GM18873 (cell line): ENCODE measurements at regions not wholly inside any gene's neighbourhood (a gene's known extent, or its start where the extent isn't known, plus 50 kb on each side); places are given as distances from the start of the nearest gene placed in this dataset.

Experiments used
- ATAC-seq: cut with Tn5 transposase; IDR thresholded peaks from one replicate; pipeline ENCODE4 v1.9.1; 2021; ENCODE audit warnings: mild to moderate bottlenecking, moderate library complexity, moderate number of reproducible peaks; ENCODE audit not compliant: unreplicated experiment, low FRiP score

DNA sequence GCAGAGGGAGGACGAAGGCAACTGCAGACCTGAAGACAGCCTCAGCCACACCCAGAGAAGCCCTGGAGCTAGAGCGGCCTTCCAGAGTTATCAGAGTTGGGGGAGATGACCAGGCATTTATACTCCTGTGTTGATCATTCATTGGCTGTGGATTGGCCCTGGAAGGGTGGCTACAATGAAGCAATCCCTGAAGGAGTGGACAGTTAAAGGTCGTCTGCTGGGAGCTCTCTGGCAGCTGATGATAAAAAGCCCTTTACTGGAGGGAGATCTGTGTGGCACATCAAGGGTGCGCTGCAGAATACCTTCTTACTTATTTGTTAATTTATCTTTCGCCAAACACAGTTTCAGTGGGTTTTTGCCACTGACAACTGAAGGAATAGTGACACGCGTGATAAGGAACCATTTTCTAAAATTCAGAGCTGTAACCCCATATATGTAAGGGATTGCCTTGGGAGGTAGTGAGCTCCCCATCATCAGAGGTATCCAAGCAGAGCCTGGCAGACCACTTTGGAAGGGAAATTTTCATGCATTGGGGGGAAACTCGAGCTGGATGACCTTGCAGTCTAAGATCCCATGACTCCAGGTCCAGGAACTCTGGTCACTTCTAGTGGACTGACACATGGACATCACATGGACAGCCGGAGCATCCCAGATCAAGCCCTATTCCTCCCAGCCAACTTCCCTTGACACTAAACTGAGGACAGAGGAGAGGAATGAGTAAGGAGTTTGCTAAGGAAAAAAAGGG, 126.4 kb upstream of the GADD45A start:
- no peak for ATAC-seq

GRCh38 chr1:67559222-67559700, 125.7 kb upstream of the GADD45A start:
- no peak for ATAC-seq

- ATAC-seq, result no peak
Observed at GRCh38 chr1:67560580-67561255, 124.3 kb upstream of the GADD45A start.

GRCh38 chr1:67561704-67562113, 123.3 kb upstream of the GADD45A start:
- ATAC-seq, result peak; percentile 82

DNA sequence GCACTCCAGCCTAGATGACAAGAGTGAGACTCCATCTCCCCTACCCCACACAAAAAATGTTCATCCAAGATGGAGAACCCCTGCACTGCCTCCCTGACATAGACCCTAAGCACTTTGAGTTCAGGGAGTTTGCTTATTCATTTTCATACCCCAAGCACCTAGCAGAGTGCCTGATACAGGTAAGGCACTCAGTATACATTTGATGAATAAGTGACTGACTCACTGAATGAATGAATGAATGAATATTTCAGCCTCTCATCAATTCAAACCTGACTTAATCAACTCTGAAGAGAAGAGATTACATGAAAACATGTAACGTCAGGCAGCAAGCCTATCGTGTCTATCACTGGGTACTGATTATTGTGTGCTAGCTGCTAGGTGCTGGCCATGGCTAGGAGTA, 121.3 kb upstream of the GADD45A start:
- no peak for ATAC-seq

DNA sequence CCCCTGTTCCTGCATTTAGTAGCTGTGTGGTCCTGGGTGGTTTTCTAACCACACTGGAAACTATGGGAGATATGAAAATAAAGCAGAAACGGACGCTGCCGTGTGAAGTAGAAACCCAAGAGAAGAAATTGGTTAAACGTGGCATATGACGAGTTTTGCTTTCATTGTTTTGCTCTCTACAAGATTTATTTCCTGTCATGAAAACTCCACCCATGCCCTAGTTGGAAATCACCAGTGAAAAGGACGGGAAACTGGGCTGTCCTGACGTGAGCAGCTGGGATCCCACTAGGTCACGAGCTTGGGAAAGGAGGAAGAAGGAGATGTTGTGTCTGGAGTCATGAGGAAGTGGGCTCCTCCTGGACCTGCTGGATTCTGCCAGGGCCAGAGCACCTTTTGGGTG, 120.8 kb upstream of the GADD45A start:
- ATAC-seq, result no peak

DNA sequence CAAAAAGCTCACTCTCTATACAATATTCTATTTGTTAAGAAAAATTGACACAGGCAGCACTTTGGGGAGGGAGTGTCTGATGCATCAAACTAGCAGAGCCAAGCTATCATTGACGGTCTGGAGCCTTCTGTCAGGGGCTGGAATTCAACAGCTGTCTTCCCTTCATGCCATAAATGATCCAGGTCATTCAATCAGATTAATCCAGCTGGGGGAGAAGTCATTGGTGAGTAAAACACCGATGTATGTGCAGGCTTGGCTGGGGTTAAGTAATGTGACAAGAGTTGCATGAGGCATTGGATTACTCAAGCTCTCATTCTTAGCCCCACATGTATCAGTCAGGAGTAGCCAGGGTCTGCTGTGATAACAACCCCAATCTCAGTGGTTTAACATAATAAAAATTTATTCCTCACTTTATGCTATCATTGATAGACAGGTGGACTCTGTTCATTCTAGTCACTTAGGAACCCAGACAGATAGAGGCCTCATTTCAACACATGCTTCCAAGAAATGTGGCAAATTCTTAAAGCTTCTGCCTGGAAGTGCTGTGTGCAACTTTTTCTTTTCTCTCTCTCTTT, 118.1 kb upstream of the GADD45A start:
- ATAC-seq, result no peak

GRCh38 chr1:67570486-67571143, 114.4 kb upstream of the GADD45A start:
- ATAC-seq, result no peak

DNA sequence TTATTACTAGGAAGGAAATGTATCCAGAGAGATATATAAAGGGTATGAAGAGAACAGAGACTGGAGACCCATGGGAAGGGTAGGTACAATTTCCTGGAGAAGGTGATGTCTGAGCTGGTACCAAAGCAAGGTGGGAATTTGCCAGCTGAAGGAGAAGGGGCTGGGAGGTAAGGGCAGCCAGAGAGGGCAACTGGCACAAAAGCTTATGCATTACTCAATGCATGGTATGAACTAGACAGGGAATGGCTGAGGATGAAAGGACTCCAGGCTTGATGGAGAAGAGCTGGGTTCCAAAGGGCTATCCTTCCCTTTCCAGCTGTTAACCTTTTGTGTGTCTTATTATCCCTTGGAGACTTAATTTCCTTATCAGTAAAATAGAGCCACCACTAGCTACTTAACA, 113.6 kb upstream of the GADD45A start:
- ATAC-seq, result no peak

DNA sequence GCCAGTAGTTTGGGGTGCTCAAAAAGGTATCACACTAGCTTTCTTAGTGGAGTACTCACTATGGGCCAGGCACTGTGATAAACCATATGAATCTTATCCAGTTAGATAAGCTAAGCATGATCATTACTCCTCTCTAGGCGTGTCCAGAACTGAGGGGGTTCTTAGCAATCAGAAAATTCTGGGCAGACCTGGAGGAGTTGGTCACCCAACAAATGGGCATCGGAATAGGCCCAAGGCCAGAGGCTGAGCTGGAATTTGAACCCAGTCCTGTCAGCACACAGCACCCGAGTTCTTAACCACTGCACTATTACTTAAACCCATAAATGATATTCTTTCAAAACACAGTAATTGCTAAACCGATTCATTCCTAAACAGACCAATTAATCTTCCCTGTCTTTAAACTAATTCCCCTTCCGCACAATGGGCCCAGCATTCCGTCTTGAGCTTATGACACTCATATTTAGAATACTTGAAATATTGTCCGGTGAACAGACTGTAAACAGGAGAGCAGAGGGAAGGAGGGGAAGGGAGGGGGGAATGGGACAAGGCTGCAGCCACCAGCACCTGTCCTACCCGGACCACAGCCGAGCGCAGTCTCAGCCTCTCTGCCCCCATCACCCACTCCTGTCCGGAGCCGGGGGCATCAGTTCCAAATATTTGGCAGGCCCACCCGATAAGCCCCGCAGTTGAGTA, 113.0 kb upstream of the GADD45A start:
- no peak for ATAC-seq

- ATAC-seq, result no peak
Observed at GRCh38 chr1:67572594-67573221, 112.3 kb upstream of the GADD45A start.

DNA sequence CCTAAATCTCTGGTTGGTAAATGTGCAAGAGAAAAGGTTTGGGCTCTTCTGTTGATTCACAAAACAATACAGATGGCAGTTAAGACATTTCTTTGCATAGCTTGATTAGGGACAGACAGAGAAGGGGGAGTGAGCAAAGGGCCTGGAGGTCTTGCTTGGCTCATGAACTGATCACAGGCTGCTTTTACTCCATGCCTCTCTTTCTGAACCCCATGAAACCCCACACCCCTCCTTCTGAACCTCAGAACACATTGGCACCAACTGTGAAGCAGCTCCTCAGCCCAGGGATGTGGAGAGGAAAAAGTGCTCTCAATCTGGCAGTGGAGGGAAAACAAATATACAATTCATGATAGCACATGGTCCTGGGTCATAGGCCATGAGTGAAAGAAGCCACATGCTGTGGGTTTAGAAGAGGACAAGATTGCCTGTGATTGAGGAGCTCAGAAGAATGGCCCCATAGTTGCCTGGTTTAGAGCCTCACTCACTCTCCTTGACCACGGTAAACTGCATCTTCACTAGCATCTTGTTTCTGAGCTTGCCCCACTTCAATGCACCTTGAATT, 111.6 kb upstream of the GADD45A start:
- ATAC-seq, result no peak

DNA sequence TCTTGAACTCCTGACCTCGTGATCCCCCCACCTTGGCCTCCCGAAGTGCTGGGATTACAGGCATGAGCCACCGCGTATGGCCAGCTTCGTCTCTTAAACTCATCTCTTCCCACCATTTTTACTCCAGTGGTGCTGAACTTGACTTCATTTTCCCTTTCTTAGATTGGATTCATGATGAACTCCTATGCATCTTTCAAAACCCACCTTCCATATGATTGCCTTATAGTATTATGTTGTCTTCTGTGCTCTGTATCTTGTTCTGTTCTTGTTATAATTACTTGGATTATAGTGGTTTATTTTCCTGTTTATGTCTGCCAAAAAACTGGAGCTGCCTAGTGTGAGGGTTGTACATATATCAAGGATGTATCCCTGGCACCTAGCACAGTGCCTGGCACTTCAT, 110.8 kb upstream of the GADD45A start:
- ATAC-seq, result no peak

DNA sequence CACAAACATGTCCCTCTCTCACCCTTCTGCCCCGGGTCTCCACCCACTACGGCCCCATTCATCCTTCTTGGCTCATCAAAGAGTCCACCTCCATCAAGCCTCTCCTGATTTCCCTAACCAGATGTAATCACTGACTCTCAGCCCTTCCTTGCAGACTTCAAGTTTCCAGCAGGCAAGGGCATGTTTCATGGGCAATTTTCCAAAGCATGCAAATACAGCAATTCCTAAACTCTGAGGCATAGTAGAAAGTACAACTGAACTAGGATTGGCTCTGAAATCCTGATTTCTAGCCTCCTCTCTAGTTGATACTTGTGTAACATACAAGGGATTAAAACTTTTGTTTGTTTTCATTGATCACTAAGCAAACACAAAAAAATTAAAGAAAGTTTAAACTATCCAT, 109.1 kb upstream of the GADD45A start:
- ATAC-seq, result no peak

DNA sequence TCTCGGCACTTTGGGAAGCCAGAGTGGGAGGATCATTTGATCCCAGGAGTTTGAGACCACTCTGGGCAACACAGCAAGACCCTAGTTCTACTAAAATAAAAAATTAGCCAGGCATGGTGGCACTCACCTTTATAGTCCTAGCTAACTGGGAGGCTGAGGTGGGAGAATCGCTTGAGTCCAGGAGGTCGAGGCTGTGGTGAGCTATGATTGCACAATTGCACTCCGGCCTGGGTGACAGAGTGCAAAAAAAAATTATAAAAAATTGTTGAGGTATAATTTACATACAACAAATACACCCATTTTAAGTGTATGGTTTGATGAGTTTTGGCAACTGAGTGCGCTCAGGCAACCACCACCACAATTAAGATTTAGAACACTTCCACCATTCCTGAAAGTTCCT, 108.5 kb upstream of the GADD45A start:
- ATAC-seq, result no peak

DNA sequence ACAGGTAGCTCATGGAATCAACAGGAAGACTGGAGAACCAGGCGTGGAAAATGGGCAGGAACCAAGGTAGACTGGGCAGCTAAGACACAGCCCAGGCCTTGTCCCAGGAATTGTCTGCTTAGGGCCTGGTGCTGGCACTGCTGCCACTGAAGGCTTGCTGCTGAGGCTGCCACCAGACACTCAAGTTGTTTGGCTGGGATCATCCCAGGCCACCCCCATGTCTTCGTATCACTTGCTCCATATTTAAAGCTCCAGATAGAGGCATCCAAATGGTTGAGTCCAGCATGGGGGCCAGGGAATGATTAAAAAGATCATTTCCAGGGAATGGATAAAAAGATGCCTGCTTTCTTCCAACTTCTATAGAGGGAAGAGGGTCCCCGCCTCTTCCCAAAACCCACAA, 107.4 kb upstream of the GADD45A start:
- no peak for ATAC-seq

DNA sequence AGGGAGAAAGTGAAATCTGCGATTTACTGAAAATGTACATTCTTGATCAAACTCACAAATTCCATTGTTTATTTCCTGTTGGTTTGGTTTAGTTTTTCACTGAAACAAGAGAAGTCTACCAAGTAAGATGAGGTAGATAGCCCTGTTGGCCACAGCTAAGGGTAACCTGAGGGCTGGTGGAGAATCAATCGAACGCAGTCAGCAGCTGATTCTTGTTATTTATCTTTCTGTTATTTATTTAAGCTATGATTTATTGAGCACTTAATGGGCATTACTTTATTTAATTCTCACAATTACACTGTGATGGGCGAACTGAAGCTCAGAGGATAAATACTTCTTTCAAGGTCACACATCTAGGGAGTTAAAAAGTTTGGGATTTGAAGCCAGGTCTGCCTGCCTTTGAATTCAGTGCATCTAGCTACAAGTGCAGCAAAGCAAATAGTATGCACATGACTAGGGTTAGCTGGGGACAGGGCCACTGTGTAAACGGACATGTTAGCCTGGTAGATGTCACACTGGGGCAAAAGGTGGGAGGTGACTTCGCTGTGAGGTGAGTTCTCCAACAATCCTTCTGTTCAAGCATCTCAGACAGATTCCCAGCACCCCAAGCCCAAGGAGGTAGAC, 106.5 kb upstream of the GADD45A start:
- no peak for ATAC-seq

DNA sequence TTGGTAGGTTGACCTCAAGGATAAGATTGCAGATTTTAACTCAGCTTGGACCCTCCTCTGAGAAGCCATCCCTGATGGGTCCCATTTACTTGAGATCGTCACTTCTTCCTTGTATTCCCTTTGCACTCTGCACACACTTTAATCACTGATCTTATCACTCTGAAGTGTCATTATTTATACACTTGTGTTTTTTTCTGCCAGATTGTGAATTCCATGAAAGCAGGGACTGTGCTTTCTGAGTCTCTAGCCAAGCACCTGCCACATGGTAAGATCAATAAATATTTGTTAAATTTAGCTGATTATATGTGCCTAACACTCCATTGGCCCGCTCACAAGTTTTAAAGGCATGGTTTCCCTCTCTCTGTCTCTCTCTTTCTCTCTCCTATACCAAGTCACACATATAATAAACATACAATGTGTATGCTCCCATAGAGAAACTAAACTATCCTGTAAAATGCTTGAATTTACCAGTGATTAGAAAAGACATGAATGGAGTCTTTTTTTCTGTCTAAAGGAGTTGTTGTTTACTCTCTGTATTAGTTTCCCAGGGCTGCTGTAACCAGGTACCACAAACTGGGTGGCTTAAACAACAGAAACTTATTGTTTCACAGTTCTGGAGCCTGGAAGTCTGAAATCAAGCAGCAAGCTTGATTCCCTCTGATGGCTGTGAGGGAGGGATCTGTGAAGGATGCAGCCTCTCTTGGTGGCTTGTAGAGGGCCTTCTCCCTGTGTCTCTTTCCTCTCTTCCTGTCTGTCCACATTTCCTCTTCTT, 105.2 kb upstream of the GADD45A start:
- no peak for ATAC-seq
